HEK293 (cell line): ENCODE measurements at regions not wholly inside any gene's neighbourhood (a gene's known extent, or its start where the extent isn't known, plus 50 kb on each side); places are given as distances from the start of the nearest gene placed in this dataset.

Source experiments
- CTCF ChIA-PET: fragments of 350-600 bp; formaldehyde crosslinking; extraction: SDS; loops from one replicate; lab custom pipeline; 2021; ENCODE audit warnings: antibody characterized with exemption; lab: Yijun Ruan, JAX
- POLR2A ChIA-PET: fragments of 300-600 bp; formaldehyde crosslinking; extraction: SDS; loops from one replicate; lab custom pipeline; 2020; ENCODE audit warnings: antibody characterized with exemption, inconsistent platforms; lab: Yijun Ruan, JAX
- H3K27ac ChIP-seq: fragments of 200-500 bp; sonication (Bioruptor generic); 2 replicates; pipeline ENCODE4 v1.5.1; 2014; ENCODE audit warnings: low read depth, low read length, control low read depth, inconsistent platforms; ENCODE audit errors: extremely low read depth
- H3K36me3 ChIP-seq, 2 experiments: fragments of 200-500 bp in 1 of 2; sonication (Bioruptor generic) in 1 of 2; 1 replicate in 1 of 2; 2 replicates in 1 of 2; pipeline ENCODE4 v1.5.1; 2014 to 2017; ENCODE audit warnings: inconsistent platforms in 2 of 2, low read length in 2 of 2; ENCODE audit not compliant: control insufficient read depth in 2 of 2, insufficient read depth in 1 of 2
- H3K4me1 ChIP-seq: fragments of 200-500 bp; sonication (Bioruptor generic); 2 replicates; pipeline ENCODE4 v1.5.1; 2014; ENCODE audit warnings: mild to moderate bottlenecking, low read length, inconsistent platforms; ENCODE audit not compliant: control insufficient read depth, insufficient read depth
- H3K4me3 ChIP-seq: 2 replicates; pipeline ENCODE4 v1.5.1; 2011; ENCODE audit warnings: low read depth, mild to moderate bottlenecking, control low read depth, low read length, moderate library complexity
- H3K9me3 ChIP-seq: fragments of 200-500 bp; sonication (Bioruptor generic); 2 replicates; pipeline ENCODE4 v1.5.1; 2014; ENCODE audit warnings: low read depth, low read length, inconsistent platforms; ENCODE audit not compliant: control insufficient read depth, insufficient read depth
- BCL11A ChIP-seq: fragments of 450-650 bp; formaldehyde crosslinking; IDR thresholded peaks from 2 replicates; pipeline ENCODE4 v1.5.1; 2016; ENCODE audit warnings: low read depth, missing biosample characterization, missing genetic modification characterization
- OVOL3 ChIP-seq: fragments of 450-650 bp; formaldehyde crosslinking; IDR thresholded peaks from 2 replicates; pipeline ENCODE4 v1.5.1; 2016; ENCODE audit warnings: missing biosample characterization, missing genetic modification characterization
- SP3 ChIP-seq: fragments of 450-650 bp; formaldehyde crosslinking; IDR thresholded peaks from 2 replicates; pipeline ENCODE4 v1.5.1; 2016; ENCODE audit warnings: missing biosample characterization, missing genetic modification characterization
- ZBTB17 ChIP-seq: fragments of 450-650 bp; formaldehyde crosslinking; IDR thresholded peaks from 2 replicates; pipeline ENCODE4 v1.5.1; 2016; ENCODE audit warnings: missing biosample characterization, missing genetic modification characterization
- ZBTB7A ChIP-seq: fragments of 450-650 bp; formaldehyde crosslinking; IDR thresholded peaks from 2 replicates; pipeline ENCODE4 v1.5.1; 2016; ENCODE audit warnings: low read depth, missing biosample characterization, missing genetic modification characterization
- ZNF138 ChIP-seq: fragments of 450-650 bp; formaldehyde crosslinking; IDR thresholded peaks from 2 replicates; pipeline ENCODE4 v1.5.1; 2016; ENCODE audit warnings: missing biosample characterization, missing genetic modification characterization, borderline replicate concordance
- ZNF157 ChIP-seq: fragments of 450-650 bp; formaldehyde crosslinking; IDR thresholded peaks from 2 replicates; pipeline ENCODE4 v1.5.1; 2016; ENCODE audit warnings: missing biosample characterization, missing genetic modification characterization
- ZNF24 ChIP-seq: fragments of 450-650 bp; formaldehyde crosslinking; IDR thresholded peaks from 2 replicates; pipeline ENCODE4 v1.5.1; 2016; ENCODE audit warnings: missing biosample characterization, missing genetic modification characterization
- ZNF302 ChIP-seq: fragments of 450-650 bp; formaldehyde crosslinking; IDR thresholded peaks from 2 replicates; pipeline ENCODE4 v1.5.1; 2016; ENCODE audit warnings: missing biosample characterization, missing genetic modification characterization, low read depth
- ZNF311 ChIP-seq: fragments of 450-650 bp; formaldehyde crosslinking; IDR thresholded peaks from 2 replicates; pipeline ENCODE4 v1.5.1; 2017; ENCODE audit warnings: missing biosample characterization, missing genetic modification characterization, borderline replicate concordance
- ZNF501 ChIP-seq: fragments of 450-650 bp; formaldehyde crosslinking; IDR thresholded peaks from 2 replicates; pipeline ENCODE4 v1.5.1; 2016; ENCODE audit warnings: missing biosample characterization, missing genetic modification characterization
- ZNF544 ChIP-seq: fragments of 450-650 bp; formaldehyde crosslinking; IDR thresholded peaks from 2 replicates; pipeline ENCODE4 v1.5.0; 2017; ENCODE audit warnings: missing biosample characterization, missing genetic modification characterization
- ZNF558 ChIP-seq: fragments of 450-650 bp; formaldehyde crosslinking; IDR thresholded peaks from 2 replicates; pipeline ENCODE4 v1.5.1; 2016; ENCODE audit warnings: missing biosample characterization, missing genetic modification characterization
- ZNF561 ChIP-seq: fragments of 450-650 bp; IDR thresholded peaks from 2 replicates; pipeline ENCODE4 v1.5.1; 2018; ENCODE audit warnings: missing biosample characterization, missing genetic modification characterization, borderline replicate concordance
- ZNF596 ChIP-seq: fragments of 450-650 bp; IDR thresholded peaks from 2 replicates; pipeline ENCODE4 v1.5.0; 2018; ENCODE audit warnings: missing biosample characterization, mild to moderate bottlenecking, missing genetic modification characterization, moderate library complexity
- ZNF624 ChIP-seq: fragments of 450-650 bp; formaldehyde crosslinking; IDR thresholded peaks from 2 replicates; pipeline ENCODE4 v1.5.1; 2017; ENCODE audit warnings: missing biosample characterization, missing genetic modification characterization
- ZNF626 ChIP-seq: fragments of 450-650 bp; sonication (Bioruptor Pico); formaldehyde crosslinking; IDR thresholded peaks from 2 replicates; pipeline ENCODE4 v1.5.1; 2018; ENCODE audit warnings: missing biosample characterization, missing genetic modification characterization, inconsistent platforms
- ZNF629 ChIP-seq: fragments of 450-650 bp; formaldehyde crosslinking; IDR thresholded peaks from 2 replicates; pipeline ENCODE4 v1.5.1; 2017; ENCODE audit warnings: missing biosample characterization, missing genetic modification characterization
- ZNF654 ChIP-seq: fragments of 450-650 bp; formaldehyde crosslinking; IDR thresholded peaks from 2 replicates; pipeline ENCODE4 v1.5.1; 2016; ENCODE audit warnings: low read depth, missing biosample characterization, missing genetic modification characterization
- ZNF76 ChIP-seq: fragments of 450-650 bp; formaldehyde crosslinking; IDR thresholded peaks from 2 replicates; pipeline ENCODE4; 2016; ENCODE audit warnings: low read depth, missing biosample characterization, missing genetic modification characterization, borderline replicate concordance
- TF ChIP-seq, protein P1 (sequence below): fragments of 450-650 bp; formaldehyde crosslinking; IDR thresholded peaks from 2 replicates; pipeline ENCODE4 v1.5.1; 2017; ENCODE audit warnings: missing biosample characterization, missing genetic modification characterization
- TF ChIP-seq, protein P2 (sequence below): fragments of 450-650 bp; formaldehyde crosslinking; IDR thresholded peaks from 2 replicates; pipeline ENCODE4 v1.5.1; 2016; ENCODE audit warnings: missing biosample characterization, missing genetic modification characterization, low read depth
- TF ChIP-seq, protein P3 (sequence below): fragments of 450-650 bp; formaldehyde crosslinking; IDR thresholded peaks from 2 replicates; pipeline ENCODE4 v1.5.1; 2016; ENCODE audit warnings: missing biosample characterization, missing genetic modification characterization
- TF ChIP-seq, protein P4 (sequence below): fragments of 450-650 bp; formaldehyde crosslinking; IDR thresholded peaks from 2 replicates; pipeline ENCODE4 v1.5.1; 2016; ENCODE audit warnings: missing biosample characterization, missing genetic modification characterization, borderline replicate concordance
- TF ChIP-seq, protein P5 (sequence below): fragments of 450-650 bp; formaldehyde crosslinking; optimal IDR thresholded peaks from 2 replicates; pipeline ENCODE3; 2016; ENCODE audit warnings: missing biosample characterization, mild to moderate bottlenecking, missing genetic modification characterization

DNA sequence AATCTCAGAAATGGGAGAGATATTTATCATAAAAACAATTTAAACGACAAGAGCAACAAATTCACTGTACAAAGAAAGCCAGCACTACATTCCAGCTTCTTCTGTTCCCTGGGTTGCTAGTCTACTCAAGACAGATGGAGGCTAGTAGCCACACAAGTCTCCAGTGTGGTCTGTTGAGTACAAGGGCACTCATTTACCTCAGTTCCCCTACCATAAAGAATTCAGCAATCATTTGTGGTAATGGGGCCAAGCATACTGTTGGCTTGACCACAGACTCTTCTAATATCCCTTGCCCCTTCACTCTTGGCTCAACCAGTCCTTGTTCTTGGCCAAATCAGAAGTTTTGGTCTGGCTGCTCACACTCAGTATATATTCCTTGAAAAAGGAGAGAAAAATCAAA is 212.3 kb downstream of the COX18 start:
- H3K4me1 ChIP-seq, result no peaks in the 10 kb centered on the region
- no peak for TF ChIP-seq ZNF311 (tag by site-specific recombination)
- TF ChIP-seq, protein P1, sequence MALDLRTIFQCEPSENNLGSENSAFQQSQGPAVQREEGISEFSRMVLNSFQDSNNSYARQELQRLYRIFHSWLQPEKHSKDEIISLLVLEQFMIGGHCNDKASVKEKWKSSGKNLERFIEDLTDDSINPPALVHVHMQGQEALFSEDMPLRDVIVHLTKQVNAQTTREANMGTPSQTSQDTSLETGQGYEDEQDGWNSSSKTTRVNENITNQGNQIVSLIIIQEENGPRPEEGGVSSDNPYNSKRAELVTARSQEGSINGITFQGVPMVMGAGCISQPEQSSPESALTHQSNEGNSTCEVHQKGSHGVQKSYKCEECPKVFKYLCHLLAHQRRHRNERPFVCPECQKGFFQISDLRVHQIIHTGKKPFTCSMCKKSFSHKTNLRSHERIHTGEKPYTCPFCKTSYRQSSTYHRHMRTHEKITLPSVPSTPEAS (tag by site-specific recombination), result no peak
- no peak for TF ChIP-seq ZNF76 (tag by site-specific recombination)
- TF ChIP-seq ZBTB7A (tag by site-specific recombination), result no peak
- no peak for TF ChIP-seq ZNF24 (tag by site-specific recombination)
- no peak for TF ChIP-seq ZNF654
- no peak for TF ChIP-seq ZNF629
- no peak for TF ChIP-seq ZNF157
- TF ChIP-seq ZNF626 (tag by site-specific recombination), result no peak
- TF ChIP-seq ZNF624 (tag by site-specific recombination), result no peak
- no peak for TF ChIP-seq BCL11A (tag by site-specific recombination)
- TF ChIP-seq ZNF501, result no peak
- TF ChIP-seq, protein P2, sequence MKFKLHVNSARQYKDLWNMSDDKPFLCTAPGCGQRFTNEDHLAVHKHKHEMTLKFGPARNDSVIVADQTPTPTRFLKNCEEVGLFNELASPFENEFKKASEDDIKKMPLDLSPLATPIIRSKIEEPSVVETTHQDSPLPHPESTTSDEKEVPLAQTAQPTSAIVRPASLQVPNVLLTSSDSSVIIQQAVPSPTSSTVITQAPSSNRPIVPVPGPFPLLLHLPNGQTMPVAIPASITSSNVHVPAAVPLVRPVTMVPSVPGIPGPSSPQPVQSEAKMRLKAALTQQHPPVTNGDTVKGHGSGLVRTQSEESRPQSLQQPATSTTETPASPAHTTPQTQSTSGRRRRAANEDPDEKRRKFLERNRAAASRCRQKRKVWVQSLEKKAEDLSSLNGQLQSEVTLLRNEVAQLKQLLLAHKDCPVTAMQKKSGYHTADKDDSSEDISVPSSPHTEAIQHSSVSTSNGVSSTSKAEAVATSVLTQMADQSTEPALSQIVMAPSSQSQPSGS (tag by site-specific recombination), result no peak
- no peak for TF ChIP-seq ZNF558 (tag by site-specific recombination)
- TF ChIP-seq ZNF302 (tag by site-specific recombination), result no peak
- TF ChIP-seq OVOL3 (tag by site-specific recombination), result no peak
- TF ChIP-seq, all 188 proteins: peak for 0
- no peaks in the 10 kb centered on the region for H3K9me3 ChIP-seq
- H3K27ac ChIP-seq, result no peak overlapping the region
- POLR2A ChIA-PET, result no interaction called here
- H3K36me3 ChIP-seq, result no peaks in the 10 kb centered on the region
- H3K4me3 ChIP-seq, result no peak overlapping the region
- CTCF ChIA-PET, result no interaction called here

DNA sequence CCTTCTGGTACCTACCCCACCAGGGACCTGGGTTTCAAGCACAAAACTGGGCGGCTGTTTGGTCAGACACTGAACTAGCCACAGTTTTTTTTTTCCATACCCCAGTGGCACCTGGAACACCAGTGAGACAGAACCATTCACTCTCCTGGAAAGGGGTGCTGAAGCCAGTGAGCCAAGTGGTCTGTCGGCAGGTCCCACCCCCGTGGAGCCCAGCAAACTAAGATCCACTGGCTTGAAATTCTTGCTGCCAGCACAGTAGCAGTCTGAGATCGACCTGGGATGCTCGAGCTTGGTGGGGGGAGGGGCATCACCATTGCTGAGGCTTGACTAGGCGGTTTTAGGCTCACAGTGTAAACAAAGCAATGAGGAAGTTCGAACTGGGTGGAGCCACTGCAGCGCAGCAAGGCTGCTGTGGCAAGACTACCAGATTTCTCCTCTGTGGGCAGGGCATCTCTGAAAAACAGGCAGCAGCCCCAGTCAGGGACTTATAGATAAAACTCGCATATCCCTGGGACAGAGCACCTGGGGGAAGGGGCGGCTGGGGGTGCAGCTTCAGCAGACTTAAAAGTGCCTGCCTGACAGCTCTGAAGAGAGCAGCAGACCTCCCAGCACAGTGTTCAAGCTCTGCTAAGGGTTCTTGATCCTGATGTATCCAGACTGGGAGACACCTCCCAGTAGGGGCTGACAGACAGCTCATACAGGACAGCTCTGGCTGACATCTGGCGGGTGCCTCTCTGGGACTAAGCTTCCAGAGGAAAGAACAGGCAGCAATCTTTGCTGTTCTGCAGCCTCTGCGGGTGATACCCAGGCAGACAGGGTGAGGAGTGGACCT is 223.0 kb downstream of the COX18 start:
- no peak for TF ChIP-seq ZNF302 (tag by site-specific recombination)
- TF ChIP-seq, protein P3, sequence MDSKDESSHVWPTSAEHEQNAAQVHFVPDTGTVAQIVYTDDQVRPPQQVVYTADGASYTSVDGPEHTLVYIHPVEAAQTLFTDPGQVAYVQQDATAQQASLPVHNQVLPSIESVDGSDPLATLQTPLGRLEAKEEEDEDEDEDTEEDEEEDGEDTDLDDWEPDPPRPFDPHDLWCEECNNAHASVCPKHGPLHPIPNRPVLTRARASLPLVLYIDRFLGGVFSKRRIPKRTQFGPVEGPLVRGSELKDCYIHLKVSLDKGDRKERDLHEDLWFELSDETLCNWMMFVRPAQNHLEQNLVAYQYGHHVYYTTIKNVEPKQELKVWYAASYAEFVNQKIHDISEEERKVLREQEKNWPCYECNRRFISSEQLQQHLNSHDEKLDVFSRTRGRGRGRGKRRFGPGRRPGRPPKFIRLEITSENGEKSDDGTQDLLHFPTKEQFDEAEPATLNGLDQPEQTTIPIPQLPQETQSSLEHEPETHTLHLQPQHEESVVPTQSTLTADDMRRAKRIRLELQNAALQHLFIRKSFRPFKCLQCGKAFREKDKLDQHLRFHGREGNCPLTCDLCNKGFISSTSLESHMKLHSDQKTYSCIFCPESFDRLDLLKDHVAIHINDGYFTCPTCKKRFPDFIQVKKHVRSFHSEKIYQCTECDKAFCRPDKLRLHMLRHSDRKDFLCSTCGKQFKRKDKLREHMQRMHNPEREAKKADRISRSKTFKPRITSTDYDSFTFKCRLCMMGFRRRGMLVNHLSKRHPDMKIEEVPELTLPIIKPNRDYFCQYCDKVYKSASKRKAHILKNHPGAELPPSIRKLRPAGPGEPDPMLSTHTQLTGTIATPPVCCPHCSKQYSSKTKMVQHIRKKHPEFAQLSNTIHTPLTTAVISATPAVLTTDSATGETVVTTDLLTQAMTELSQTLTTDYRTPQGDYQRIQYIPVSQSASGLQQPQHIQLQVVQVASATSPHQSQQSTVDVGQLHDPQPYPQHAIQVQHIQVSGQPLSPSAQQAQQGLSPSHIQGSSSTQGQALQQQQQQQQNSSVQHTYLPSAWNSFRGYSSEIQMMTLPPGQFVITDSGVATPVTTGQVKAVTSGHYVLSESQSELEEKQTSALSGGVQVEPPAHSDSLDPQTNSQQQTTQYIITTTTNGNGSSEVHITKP (tag by site-specific recombination), result peak; percentile 50; the same call in 1 of the 2 replicates
- TF ChIP-seq, protein P4, sequence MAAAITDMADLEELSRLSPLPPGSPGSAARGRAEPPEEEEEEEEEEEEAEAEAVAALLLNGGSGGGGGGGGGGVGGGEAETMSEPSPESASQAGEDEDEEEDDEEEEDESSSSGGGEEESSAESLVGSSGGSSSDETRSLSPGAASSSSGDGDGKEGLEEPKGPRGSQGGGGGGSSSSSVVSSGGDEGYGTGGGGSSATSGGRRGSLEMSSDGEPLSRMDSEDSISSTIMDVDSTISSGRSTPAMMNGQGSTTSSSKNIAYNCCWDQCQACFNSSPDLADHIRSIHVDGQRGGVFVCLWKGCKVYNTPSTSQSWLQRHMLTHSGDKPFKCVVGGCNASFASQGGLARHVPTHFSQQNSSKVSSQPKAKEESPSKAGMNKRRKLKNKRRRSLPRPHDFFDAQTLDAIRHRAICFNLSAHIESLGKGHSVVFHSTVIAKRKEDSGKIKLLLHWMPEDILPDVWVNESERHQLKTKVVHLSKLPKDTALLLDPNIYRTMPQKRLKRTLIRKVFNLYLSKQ (tag by site-specific recombination), result no peak
- TF ChIP-seq ZNF596, result no peak
- TF ChIP-seq ZBTB17 (tag by site-specific recombination), result 0 out of 2 replicates have a peak, but pooled peaks have one; percentile 16
- no peak for TF ChIP-seq ZNF561 (tag by site-specific recombination)
- TF ChIP-seq ZNF544 (tag by site-specific recombination), result no peak
- no peak for TF ChIP-seq ZNF138 (tag by site-specific recombination)
- TF ChIP-seq, protein P5, sequence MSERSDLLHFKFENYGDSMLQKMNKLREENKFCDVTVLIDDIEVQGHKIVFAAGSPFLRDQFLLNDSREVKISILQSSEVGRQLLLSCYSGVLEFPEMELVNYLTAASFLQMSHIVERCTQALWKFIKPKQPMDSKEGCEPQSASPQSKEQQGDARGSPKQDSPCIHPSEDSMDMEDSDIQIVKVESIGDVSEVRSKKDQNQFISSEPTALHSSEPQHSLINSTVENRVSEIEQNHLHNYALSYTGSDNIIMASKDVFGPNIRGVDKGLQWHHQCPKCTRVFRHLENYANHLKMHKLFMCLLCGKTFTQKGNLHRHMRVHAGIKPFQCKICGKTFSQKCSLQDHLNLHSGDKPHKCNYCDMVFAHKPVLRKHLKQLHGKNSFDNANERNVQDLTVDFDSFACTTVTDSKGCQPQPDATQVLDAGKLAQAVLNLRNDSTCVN (tag by site-specific recombination), result no peak
- TF ChIP-seq SP3 (tag by site-specific recombination), result no peak
- ChIA-PET CTCF (no interaction called here), POLR2A (no interaction called here)
- Histone ChIP-seq H3K9me3 (no peaks in the 10 kb centered on the region), H3K27ac (no peak overlapping the region), H3K4me3 (no peak overlapping the region), H3K4me1 (no peaks in the 10 kb centered on the region), H3K36me3 (no peaks in the 10 kb centered on the region)
